NCI-H524 treated with DMSO at 0.1 percent for 48 hours (cell line): ENCODE measurements at regions not wholly inside any gene's neighbourhood (a gene's known extent, or its start where the extent isn't known, plus 50 kb on each side); places are given as distances from the start of the nearest gene placed in this dataset.
"Not testable (repeated sequence)": the region's sequence is repeated elsewhere in the genome, so short reads cannot be mapped to it uniquely, and the experiment has no call there.

Experiments
- DNase-seq: peaks from one replicate; lab custom pipeline; 2025; lab: John Stamatoyannopoulos, UW

DNA sequence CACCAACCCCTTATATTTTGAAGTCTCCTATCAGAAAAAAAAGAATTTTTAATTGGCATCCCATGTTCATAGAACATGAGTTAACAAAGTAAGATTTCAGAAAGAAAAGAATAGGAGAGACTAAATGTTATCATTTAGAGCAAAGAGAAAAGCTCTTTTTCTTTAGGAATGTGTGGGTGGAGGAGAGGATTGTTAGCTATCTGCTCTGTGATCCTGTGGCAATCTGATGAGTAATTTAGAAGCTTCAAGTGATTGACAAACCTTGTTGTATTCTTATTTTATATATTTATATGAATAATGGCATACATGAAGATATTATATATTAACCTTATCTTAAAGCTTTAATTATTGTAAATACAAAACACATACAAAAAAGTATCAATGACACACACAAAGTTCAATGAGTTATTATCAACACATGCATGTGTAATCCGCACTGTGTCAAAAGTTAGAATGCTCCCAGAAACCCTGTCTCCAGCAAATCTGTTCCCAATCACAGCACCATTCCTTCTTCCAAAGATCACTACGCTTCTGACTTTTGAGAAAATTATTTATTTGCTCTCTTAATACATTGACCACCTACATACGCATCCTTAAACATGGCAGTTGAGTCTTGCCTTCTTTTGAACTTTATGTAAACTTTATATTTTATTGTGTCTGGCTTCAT is 907.4 kb downstream of the MCTP2 start:
- no peak for DNase-seq

DNA sequence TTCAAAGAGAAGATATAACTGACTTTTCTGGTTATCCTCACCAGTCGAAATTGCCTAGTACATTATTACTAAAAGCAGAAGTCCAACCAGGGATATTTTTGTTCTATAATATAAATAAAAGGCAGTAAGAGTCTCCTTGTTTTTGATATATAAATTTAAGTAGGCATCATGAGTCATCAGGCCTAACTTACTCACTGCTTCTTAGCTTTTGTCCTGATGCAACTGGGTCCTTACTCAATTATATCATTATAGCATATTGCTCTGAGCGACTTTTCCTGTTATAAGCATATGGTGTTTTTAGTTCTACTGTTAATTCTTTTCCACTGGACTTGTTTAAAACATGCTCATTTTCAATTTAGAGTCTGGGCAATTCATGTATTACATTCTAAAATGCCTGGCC is 910.1 kb downstream of the MCTP2 start:
- no peak for DNase-seq

DNA sequence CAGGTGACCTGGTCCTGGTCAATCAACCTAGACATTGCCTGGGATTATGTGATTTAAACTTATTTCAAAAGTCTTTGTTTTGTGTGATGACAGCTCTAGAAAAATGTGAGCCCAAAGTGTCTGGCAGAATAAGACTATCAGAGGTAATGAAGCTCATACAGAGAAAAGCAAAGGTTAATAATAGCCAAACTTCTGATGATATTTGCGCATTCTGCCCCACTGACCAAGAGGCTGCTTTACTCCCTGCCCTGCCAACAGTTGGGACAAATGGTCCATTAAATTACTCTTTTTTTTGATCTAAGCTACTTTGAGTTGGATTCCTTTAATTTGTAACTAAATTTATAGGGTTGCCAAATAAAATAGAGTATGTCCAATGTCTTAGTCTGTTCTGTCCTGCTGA is 911.2 kb downstream of the MCTP2 start:
- DNase-seq, result no peak

DNA sequence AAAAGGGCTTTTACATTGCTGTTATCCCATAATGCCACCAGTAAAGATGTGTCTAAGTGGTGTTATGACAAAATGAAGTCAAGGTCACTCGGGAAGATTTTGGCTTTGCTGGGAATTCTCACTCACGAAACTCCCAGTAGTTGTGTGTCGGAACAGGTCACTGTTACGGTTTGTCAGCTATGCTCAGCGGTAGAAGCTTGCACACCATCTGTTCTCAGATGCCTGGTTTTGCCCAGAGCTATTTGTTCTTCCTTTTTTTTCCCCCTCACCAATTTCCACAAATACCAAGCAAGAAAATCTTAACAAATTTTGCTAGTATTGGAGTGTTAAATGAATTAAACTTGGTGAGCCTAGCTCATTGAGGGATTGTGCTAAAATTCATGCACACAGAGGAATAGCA is 915.1 kb downstream of the MCTP2 start:
- DNase-seq, result no peak

DNA sequence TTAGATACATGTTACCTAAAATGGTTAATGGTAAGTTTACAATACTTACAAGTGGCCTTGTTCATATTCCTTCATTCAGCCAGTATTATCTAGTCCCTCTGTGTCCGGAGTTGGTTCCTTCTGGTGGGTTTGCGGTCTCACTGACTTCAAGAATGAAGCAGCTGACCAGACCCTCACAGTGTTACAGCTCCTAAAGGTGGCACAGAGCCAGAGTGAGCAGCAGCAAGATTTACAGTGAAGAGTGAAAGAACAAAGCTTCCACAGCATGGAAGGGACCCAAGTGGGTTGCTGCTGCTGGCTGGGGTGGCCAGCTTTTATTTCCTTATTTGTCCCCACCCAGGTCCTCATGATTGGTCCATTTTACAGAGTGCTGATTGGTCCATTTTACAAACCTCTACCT is 916.8 kb downstream of the MCTP2 start:
- DNase-seq, result no peak

DNA sequence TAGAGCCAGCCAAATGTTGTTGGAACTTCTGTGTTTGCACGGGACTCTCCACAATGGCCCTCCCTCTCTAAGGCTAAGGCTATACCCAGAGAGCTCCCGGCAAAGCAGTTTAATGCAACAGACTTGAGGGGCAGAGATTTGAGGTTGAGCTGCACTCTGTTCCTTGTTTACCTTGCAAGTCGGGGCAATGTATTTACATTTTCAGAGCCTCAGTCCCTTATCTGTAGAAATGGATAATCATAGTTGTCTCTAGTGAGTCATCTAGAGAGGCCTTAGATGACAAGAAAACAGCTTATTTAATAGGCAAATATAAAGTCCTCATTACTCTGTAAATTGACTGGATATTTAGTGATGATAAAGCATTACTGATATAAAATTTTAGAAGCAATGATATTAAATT is 917.7 kb downstream of the MCTP2 start:
- DNase-seq, result no peak

DNA sequence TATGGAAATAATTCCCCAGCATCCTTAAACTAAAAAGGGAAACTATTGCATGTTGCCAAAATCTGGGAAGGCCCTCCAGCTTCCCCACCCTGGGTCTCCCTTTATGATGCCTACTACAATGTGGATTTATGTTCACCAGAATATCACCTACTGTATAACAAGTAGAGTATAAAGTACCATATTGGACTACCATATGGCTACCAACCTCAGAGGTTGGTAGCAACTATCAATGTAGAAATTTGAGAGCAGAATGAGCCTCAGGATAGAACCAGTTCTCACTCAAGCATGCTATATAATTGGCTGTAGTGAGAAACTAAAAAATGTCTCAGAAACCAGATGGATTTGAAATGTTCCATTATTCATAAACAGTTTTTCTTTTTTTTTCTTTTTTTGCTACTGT is 918.4 kb downstream of the MCTP2 start:
- no peak for DNase-seq

DNA sequence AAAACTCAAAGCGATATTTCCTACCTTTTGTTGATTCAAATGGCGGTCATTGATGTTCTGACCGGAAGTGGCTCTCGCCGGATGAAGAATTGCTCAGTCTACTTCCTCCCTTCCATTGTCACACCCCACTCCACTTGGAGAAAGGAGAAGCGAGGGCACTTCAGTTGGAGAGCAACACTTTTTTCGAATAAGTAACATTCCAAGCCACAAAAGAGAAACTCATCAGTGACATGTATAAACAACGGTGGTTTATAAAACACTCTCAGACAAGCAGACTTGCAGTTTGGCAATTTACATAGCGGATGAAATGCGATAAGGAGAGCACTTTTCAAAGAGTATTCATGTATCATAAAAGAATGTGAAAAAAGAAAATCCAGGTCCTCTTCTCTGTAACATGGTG is 919.1 kb downstream of the MCTP2 start:
- DNase-seq, result no peak

DNA sequence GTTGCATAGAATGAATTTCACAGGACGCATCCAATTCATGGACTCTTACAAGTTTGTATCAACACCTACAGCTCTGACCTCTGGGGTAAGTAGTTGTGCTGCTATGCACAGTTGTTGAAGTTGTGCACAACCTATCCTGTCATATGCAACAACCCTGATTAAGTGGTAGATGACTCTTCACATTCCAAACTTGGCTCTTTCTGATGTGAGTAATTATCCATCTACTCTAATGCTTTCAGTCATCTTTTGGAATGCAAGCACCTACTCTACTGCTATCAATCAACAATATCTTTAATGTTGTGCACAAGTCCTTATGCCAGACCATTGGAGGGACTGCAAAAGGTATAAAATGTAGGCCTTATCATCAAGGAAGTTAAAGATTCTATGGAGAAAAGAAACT is 921.4 kb downstream of the MCTP2 start:
- DNase-seq, result no peak

DNA sequence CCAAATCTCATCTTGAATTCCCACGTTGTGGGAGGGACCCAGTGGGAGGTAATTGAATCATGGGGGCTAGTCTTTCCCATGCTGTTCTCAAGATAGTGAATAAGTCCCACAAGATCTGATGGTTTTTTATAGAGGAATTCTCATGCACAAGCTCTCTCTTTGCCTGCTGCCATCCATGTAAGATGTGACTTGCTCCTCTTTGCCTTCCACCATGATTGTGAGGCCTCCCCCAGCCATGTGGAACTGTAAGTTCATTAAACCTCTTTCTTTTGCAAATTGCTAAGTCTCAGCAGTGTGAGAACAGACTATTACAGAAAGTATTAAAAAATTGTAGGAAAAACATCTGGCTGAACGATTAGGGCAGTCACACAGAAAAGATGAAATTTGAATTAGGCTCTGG is 921.8 kb downstream of the MCTP2 start:
- not testable (repeated sequence) for DNase-seq

DNA sequence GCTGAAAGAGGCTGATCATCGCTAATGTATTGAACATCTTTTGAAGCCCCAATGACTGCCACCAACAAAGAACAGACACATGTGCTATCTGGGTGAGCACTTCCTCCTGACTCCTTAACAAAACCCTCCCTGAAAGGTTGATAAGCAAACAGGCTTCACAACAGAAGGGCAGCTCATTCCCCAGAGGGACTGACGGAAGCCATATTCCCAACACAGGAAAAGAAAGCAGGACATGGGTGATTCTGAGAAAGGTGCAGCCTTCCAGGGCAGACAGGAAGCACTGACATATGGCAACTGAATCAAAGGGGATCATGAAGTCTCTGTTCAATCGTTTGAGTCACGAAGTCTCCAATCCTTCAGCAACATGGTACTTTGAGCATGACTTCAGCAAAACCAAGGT is 929.0 kb downstream of the MCTP2 start:
- no peak for DNase-seq

DNA sequence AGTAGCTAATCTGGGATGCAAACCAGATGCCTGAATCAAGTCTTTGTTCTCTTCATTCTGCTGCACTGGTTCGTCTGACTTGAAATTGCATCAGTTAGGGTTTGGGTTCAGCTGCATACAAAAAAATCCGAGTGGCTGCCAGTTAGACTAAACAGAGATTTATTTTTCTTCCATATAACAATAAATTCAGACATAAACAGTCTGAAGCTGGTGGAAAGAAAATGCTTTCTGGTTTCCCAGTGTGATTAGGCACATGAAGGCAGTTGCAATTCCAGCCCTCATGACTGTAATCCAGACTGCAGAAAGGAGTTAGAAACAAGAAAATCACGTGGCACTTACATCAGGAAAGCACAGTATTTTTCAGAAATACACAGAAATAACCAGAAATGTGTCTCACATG is 930.7 kb downstream of the MCTP2 start:
- no peak for DNase-seq

DNA sequence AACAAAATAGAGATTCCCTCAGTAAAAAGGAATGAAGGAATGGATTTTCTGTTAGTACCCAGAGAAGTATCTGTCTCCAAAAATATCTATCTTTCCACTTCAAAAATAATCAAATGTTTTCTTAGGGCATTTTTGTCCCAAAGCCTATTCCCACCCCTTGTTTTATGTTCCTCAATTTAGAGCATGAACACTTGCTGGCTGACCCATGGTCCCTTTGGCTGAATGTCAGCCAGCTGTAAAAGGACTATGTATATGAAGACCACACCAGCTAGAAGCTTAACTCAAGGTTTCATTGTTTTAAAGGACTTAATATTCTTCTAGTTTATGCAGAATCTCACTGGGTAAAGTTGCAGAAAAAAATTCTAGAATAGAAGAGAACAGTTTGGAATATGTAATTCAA is 931.2 kb downstream of the MCTP2 start:
- no peak for DNase-seq

DNA sequence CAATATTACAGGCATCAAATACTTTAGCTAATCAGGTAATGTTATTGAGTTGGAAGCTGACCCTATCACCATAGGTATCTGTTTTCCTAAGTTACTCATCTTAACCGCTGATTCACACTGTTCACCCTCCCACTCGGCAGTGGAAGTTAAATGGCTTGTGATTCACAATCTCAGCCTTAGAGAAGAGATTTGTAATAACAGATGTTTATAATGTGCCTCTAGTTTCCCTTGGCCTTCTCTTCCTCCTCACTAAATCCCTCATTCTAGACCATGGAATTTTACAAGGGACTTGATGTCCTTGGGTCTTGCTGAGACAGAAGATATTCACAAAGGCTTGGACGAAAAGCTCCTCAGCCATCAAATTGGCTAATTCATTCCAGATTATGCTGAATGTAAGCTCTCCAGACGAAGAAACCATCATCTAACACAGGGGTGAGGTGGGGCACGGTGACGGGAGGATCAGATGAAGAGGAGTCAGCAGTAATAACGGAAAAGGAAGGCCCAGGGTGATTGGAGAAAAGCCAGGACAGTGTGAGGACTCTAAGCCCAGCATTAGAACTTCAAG is 931.7 kb downstream of the MCTP2 start:
- no peak for DNase-seq

DNA sequence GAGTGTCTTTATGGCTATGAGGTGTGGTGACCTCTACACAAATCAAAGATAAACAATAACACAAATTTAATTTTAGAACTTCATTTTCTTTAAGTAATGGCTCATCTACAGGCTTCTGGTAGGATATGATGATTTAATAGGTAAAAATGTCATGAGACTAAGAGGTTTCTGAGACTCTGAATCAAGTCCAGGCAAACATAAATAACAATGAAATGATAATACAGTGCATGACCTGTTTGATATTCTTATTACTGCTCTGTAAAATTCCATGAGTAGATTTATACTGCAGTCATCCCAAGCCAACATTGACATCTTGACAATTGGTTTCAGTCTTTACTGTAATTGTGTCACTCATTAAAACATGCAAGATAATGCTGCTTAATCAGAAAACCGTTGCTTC is 936.8 kb downstream of the MCTP2 start:
- DNase-seq, result no peak

DNA sequence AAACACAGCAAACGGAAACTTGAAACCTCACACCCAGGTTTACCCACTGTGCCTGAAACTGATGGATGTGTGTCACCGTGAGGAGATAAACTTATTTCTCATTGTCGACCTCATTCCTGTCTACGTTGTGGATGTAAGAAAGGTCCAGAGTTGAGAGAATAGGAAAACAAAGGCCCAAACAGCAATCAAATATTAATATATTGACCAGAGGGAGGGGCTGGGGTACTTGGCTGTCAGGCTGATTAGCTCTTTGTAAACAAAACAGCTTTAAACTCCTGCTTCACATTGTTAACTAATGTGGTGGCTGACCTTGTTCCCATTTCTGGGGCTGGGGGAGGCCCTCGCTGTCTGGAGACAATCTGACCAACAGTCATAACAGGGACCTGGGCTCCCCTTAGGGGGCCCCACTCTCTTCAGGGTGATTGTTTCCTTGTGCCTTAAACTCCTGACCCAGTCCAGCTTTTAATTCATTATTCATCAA is 937.6 kb downstream of the MCTP2 start:
- no peak for DNase-seq

DNA sequence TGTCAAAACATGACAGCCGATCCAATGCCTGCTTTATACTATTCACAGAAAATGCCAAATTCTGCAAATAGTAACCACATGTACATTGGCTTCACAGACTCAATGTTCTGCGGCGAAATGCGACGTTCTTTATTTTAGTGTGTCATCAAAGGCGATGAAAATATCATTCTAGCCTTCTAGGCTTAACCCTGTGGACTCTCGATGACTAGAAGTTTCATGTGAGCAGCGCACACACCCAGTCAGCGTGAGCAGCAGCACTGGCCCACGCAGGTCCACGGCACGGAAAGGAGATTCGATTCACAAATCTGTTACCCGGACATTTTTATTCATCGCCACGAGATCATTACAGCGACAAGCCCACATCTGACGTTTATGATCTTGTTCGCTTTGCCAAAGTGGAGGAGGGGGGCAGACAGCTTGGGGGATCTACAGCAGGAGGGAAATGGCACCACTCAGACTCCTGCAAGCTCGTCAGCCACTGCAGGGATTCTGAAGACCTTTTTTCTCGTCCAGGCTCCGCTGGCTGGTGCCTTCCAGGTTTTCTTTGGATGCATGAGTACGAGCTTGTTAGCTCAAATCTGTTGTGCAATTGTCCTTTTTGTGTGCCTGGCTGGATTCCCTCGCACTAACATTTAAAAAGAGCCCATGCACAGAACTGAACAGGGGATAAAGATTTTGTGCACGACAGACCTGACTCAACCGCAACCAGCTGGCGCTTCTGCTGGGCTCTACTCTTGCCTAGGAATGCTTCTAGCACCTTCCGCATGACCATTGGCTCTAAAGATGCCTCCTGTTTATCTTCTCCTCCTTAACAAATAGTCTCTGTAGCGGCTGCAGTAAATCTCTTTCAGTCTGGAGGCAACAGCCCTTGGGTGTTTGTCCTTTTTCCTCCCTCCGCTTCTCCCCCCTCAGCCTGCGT is 938.4 kb downstream of the MCTP2 start:
- no peak for DNase-seq

DNA sequence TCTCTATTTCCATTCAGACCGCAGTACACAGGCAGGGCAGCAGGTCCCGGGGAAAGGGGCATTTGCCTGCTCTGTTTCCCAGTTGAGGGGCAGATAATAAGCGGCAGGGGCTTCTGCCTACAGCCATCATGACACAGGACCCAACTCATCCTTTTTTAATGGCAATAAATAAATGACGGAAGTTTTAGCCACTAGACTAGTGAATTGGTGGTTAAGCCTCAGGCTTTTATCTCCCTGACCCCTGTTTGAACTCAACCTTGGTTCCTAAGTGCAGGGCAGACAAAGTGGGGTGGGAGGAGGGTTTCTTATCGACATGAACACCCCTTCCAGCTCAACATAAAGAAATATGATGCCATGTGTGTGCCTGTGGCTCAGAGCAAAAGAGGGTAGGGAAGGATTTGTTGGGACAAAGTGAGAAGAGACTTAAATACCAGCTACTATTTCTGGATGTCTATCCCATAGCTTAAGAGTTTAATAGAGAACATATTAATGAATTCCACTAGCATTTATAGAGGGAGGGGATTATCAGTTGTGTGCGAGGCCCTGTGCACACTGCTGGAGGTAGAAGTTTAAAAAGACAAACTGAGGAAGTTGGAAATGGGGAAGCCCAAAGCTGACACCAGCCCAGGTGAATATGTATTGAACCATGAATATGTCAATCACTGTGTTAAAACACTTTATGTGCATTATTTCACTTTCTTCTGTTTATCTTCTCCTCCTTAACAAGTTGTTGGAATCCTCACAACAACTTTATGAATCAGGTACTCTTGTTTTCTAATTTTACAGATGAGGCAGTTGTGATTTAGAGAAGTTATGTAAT is 939.4 kb downstream of the MCTP2 start:
- DNase-seq, result no peak

DNA sequence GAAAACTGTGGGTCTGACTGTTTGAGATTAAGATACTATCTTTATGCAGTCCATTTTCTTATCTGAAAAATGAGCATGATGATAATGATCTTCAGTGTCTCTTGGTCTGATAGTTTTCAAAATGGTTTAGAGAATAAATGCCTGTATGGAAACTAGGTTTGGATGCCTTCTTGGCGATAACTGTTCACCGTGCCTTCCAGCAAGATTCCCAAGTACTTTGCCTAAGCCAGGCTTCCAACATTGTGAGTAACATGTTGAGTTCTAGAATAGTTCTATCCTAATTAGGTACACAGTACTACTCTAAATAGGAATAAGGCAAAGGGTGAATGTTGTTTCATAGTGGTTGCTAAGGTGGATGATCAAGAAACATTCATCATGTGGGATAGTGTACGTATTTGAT is 940.2 kb downstream of the MCTP2 start:
- no peak for DNase-seq

DNA sequence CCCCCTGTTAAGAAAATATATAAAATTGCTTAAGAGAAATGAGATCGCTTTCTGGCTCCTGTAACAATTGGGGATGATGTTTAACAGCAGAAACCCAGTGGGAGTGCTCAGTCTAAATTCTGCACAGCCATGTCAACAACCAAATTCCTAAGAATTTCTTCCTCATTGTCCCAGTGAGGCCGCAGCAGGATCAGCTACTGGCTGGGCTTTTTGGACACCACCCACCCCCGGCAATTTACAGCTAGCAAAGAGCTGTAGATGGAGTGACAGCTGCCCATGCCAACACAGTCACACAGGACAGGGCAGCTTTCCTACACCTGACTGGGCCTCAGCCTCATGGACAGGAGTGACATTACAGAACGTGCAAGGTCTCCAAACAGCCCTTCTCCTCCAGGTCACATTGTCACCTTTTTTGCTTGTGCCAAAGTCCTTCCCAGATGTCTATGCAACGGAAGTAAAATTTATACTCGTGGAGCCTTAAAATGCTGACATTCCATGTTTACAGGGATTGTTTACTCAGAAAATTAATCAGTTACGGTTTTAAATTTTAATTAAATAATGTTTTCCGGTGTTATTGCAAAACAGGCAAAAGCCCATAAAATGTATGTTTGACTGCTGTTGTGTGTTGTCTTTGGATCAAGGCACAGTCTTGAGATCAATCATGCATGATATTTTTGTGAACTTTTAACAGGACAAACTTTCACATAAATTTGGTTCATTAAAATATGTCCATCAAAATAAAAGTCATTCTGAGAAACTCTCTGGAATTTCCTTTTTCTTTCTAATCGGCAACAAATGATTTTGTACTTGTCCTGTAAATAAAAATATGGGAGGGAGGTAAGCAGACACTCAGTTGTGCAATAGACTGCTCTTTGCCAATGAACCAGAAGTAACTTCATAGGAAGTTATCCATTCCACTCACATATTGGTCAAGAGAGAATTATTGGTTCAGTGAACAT is 943.2 kb downstream of the MCTP2 start:
- no peak for DNase-seq
